Jurkat, Clone E6-1 (cell line): ENCODE measurements at regions not wholly inside any gene's neighbourhood (a gene's known extent, or its start where the extent isn't known, plus 50 kb on each side); places are given as distances from the start of the nearest gene placed in this dataset.

Experiments
- DNase-seq: peaks from one replicate; pipeline ENCODE4 v3.0.0-alpha.2; 2011; ENCODE audit warnings: low read depth, low spot score
- H3K4me3 ChIP-seq: 2 replicates; pipeline ENCODE4 v1.5.1; 2011; ENCODE audit warnings: mild to moderate bottlenecking, low read length, control low read depth, moderate library complexity

DNA sequence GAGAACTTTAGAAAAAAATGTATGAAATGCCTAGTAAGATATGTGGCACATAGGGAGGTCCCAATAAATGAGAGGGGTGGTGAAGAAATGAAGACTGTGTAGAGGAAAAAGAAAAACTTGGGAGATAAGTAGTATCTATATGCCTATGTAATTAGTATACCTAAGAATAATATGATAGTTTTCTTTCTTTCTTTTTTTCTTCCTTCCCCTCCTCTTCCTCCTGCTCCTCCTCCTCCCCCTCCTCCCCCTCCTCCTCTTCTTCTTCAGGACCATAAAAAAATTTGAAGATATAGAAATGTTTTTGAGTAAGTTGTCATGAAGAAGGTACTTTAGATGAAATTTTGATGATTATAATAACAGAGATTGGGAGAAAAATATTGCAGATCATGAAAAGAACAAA lies 857.4 kb downstream of the MAT2B start:
- no peak overlapping the region for H3K4me3 ChIP-seq
- DNase-seq = no peak

GRCh38 chr5:164364237-164365208 lies 859.1 kb downstream of the MAT2B start:
- no peak for DNase-seq
- no peak overlapping the region for H3K4me3 ChIP-seq

DNA sequence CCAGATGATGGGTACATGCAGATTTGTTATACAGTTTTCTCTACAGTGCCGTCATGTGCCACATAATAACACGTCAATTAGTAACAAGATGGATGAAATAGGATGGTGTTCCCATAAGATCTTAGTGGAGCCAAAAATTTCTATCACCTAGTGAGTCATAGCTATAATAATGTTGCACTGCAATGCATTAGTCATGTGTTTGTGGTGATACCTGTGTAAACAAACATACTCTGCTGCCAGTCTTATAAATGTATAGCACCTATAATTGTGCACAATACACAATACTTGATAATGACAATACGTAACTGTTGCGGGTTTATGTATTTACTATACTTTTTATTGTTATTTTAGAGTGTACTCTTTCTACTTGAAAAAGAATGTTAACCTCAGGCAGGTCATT lies 865.4 kb downstream of the MAT2B start:
- no peak overlapping the region for H3K4me3 ChIP-seq
- DNase-seq = no peak

- DNase-seq = no peak
Observed at GRCh38 chr5:164372892-164373291, 867.5 kb downstream of the MAT2B start.

GRCh38 chr5:164373876-164374275 lies 868.5 kb downstream of the MAT2B start:
- no peak for DNase-seq
- H3K4me3 ChIP-seq = no peak overlapping the region

More at GRCh38 chr5:164372892-164373291, 867.5 kb downstream of the MAT2B start:
- no peak overlapping the region for H3K4me3 ChIP-seq

DNA sequence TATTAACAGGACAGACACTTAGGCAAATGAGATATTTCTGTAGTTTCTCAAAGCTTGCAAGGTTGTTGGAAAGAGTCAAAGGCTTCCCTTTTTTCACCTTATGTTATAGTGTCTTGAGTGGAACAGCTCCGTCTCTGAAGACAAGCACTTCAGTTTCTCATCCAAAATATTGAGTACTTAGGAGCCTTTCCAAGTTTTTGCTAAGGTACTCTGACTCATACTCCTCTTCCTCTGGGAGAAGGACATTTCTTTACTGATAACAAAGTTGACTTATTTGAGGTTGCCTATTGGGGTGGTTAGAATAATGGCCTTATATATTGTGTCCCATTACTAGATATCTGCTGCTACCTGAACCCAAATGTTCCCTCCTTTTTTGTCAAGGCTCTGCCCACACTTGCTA lies 869.6 kb downstream of the MAT2B start:
- no peak overlapping the region for H3K4me3 ChIP-seq
- no peak for DNase-seq

- DNase-seq = no peak
- H3K4me3 ChIP-seq = no peak overlapping the region
Observed at GRCh38 chr5:164376843-164377242, 871.4 kb downstream of the MAT2B start.

- DNase-seq = no peak
- no peak overlapping the region for H3K4me3 ChIP-seq
Observed at GRCh38 chr5:164377746-164378145, 872.3 kb downstream of the MAT2B start.

DNA sequence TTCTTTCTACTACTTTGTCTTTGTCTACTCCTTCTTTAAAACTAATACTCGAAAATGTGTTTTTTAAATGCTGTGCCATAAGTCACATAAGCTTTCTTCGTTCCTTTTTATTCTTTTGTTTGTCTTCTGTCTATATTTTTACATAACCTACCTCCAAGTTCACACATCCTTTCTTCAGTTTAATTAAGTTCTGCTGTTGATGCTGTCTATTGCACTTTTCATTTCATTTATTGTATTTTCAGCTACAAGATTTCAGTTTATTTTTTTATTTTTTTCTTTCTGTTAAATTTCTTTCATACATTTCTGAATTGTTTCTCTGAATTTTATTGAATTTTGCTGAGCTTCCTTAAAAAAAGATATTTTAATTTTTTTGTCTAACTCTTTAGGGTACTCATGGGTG lies 878.2 kb downstream of the MAT2B start:
- DNase-seq = no peak
- no peak overlapping the region for H3K4me3 ChIP-seq

GRCh38 chr5:164392531-164392930 lies 887.1 kb downstream of the MAT2B start:
- DNase-seq = no peak
- no peak overlapping the region for H3K4me3 ChIP-seq

- no peak overlapping the region for H3K4me3 ChIP-seq
- no peak for DNase-seq
Observed at GRCh38 chr5:164394686-164395194, 889.3 kb downstream of the MAT2B start.

GRCh38 chr5:164412531-164412930 lies 907.1 kb downstream of the MAT2B start:
- no peak for DNase-seq
- H3K4me3 ChIP-seq = no peak overlapping the region

DNA sequence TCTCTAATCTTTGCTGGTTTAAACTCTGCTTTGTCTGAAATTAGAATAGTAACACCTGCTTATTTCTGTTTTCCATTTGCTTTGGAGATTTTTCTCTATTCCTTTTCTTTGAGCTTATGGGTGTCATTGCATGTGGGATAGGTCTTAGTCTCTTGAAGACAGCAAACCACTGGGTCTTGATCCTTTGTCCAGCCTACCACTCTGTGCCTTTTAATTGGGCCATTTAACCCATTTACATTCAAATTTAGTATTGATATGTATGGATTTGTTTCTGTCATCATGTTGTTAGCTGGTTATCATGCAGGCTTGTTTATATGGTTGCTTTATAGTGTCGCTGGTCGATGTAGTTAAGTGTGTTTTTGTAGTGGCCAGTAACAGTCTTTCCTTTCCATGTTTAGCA lies 914.7 kb downstream of the MAT2B start:
- no peak overlapping the region for H3K4me3 ChIP-seq
- DNase-seq = no peak

GRCh38 chr5:164422400-164422799 lies 917.0 kb downstream of the MAT2B start:
- H3K4me3 ChIP-seq = no peak overlapping the region
- peak; percentile 3 for DNase-seq

- H3K4me3 ChIP-seq = no peak overlapping the region
- DNase-seq = no peak
Observed at GRCh38 chr5:164431634-164432304, 926.4 kb downstream of the MAT2B start.

DNA sequence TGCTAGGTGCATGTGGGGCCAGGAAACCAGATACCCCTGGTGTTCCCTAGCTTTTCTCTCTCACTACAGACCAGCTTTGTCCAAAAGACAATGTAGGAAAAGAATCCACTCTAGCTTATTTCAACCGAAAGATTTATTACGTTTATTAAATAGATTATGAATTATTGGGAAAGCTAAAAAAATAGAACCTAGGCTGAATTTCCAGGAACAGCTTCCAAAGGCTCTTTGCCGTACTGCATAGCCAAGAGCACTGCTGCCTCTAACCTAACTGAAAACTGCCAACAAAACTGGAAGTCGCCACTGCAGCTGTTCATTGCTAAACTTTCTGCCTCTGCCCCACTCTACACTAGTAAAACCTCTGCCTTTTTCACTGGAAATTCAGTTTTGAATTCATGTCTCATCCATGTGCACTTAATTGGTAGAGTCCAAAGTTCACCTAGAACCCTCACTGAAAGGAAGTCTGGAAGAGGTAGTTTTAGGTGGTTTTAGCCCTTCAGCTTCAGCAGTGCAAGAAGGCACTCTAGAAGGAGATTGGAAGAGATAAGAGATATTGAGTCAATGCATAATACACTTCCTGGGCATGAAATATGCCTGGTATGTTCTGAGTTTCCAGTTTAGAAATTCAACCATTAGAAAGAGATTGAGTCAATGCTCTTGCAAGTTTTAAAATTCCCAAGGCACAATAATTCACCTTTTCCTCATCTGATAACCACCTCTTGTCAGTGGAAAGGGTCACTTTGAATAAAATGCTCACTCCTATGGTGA lies 927.9 kb downstream of the MAT2B start:
- DNase-seq = no peak
- H3K4me3 ChIP-seq = no peak overlapping the region

GRCh38 chr5:164435576-164435975 lies 930.2 kb downstream of the MAT2B start:
- no peak overlapping the region for H3K4me3 ChIP-seq
- DNase-seq = no peak

GRCh38 chr5:164439799-164440198 lies 934.4 kb downstream of the MAT2B start:
- DNase-seq = no peak
- H3K4me3 ChIP-seq = no peak overlapping the region

DNA sequence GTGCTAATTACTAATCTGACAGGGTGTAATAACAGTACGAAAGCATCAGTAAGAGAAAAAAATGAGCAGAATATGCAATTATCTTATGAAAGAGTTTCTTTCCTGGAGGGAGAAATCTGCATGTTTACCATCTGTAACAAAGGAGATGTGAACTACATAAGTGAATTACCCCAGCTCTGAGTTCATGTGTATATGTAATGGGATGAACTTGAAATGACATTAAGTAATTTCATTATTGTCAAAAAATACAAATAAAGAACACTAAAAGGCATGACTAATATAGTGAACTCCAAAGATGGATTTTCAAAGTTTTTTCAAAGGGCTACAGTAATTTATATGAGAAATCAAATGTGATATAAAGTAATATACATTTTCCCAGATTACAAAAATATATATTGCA lies 944.0 kb downstream of the MAT2B start:
- DNase-seq = no peak
- no peak overlapping the region for H3K4me3 ChIP-seq

DNA sequence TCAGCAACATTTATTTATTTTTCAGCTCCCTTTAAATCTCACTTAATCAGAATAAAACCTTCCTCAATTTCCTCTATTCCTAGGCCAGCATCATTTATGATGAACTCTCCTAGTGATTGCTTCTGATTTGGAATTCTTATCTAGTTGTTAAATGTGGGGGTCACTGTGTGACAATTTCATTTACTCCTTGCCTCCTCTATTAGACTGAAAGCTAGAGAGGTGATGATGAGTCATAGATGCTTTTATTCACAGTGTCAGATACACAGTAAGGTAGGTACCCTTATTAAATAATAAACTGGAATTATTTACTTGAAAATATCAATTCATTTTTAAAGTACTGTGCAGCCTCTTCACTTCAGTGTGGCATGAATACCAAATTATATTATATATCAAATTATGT lies 960.6 kb downstream of the MAT2B start:
- no peak for DNase-seq
- no peak overlapping the region for H3K4me3 ChIP-seq
